Suppressor macrophage treated with lipopolysaccharide for 1 hour (primary cell): ENCODE measurements at regions not wholly inside any gene's neighbourhood (a gene's known extent, or its start where the extent isn't known, plus 50 kb on each side); places are given as distances from the start of the nearest gene placed in this dataset.
A peak's percentile ranks its signal among the peaks of the same experiment; 100 is the strongest.
"Not testable (repeated sequence)": the region's sequence is repeated elsewhere in the genome, so short reads cannot be mapped to it uniquely, and the experiment has no call there.

Experiments used
- DNase-seq, 3 donors: peaks; one replicate each; pipeline ENCODE4 v3.0.0-alpha.2; 2020 to 2022

DNA sequence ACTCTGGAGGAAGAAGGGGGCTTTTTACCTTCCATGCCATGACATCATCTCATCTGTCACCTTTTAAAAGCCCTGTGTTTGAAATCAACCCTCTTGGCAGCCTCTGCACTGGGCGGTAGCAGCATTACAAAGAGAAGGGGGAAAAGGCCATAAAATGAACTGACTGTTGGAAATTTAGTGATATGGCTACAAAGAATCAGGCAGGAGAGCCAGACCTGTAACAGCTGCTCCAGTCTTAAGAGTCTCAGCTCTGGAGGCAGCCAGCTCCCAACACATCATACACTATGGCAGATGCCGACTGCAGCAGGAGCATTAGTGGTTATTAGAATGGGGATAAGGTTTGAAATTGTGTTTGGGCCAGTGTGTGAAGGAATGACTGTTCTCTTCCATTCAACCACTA is 257.5 kb downstream of the DMAC1 start:
- DNase-seq, result no peak

DNA sequence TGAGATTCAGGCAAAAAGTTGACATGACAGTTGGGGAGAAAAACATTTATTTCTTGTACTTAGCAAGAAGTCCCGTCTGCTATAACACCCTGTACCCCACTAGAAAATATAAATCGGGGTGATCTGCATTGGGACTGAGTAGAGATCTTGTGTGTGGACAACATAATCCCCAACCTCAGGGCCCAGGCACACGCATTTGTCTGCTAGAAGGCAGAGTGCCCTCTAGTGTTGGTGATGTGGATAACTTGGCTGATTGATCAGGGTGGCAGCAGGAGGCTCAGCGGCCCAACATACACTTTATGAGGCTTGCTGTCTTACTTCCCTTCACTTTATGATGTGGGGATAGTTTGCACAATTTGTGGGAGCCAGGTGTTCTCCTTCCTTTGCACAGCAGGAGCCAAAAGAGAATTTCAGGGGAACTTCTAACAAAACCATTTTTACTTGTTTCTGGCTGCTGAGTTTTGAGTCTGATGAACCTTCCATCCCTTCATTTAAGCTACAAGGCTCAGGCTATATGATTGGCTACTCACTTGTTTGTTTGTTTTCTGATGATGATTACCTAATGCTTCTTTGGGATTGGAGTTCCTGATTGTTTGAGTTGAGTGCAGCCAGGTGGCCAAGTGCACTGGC is 263.2 kb downstream of the DMAC1 start:
- peak; percentile 55 to 74 (median 67) for DNase-seq

DNA sequence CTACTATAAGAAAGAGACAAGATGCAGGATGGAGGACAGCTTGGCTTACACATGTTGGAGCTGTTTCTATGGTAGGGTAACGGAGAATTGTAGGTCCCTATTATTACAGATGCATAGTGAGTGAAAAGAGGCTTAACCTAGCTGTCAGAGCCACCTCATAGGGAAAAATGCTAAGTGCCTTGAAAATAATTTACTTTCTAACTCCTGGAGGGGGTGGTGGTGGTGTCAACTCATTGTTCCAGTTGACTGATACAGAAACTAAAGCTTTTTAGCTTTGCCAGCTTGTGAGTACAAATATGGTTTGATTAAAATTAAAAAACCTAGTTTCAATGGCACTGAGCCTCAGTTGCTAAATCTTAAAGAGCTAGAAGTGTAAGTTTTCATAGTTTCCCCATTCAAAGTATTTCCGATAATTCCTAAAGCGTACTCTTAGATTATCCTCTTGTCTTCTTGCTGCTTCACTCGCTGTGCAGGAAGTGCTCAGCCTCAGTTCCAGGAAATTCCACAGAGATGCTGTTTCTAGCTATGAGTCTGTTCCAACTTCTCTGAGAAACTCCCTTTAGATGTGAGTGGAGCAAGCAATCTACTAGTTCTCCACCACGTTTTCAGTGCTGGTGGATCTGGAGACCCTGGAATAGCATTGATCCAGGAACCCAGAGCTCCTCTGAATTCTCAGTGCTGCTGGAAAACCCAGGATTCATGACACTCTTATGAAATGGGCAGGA is 265.2 kb downstream of the DMAC1 start:
- no peak for DNase-seq

DNA sequence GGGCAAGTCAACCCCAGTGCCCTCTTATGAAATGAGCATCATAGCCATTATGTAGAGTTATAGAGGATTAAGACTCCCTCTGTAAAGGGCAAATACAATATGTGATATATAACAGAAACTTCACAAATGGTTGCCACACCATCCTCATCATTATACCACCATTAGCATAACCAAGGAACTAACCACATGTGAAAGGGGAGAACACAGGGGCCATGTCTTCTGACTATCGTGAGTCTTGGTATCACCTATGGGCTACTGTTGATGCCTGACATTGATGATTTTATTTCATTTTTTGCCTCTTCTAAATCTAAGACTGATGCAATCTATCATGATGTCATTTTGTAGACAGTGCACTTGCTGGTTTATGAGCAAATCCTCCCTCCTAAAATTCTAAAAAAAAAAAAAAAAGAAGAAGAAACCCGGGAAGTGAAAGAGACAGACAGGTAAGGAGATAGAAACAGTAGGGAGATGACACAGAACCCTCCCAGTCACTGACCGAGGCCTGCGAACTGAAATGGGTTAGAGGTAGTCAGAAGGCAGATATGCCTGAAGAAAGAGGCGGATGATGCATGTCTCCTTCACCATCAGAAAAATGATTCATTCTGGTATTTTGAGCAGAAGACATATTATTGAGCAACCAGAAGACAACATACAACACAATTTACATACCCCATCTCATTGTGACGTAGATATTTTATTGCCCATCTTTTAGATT is 266.0 kb downstream of the DMAC1 start:
- DNase-seq, result no peak

DNA sequence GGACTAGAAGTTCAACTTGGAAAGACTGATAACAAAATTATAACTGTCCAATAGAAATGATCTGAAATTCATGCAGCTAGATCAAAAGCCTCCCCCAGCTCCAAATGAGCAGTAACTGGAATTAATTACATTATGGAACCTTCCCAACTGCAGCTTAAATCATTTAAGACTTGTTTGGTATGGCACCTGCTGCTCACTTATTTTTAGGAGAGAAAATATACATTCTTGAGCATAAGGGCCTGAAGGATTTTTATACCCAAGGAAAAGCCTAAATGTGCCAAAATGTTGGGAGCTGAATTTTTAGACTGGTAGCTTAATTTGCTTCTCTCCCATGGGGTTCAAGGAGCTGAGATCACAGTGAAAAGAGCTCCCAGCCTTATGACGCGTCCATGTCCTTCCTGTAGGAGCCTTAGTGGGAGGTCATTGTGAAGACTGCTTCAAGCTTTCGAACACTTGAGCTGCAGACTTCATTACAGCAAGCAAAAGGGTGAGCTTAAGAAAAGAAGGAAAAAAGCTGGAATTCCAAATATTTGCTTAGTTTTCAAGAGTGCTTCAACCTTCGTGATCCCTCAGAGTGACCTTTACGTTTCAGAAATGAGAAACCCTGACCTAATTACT is 276.0 kb downstream of the DMAC1 start:
- no peak for DNase-seq

DNA sequence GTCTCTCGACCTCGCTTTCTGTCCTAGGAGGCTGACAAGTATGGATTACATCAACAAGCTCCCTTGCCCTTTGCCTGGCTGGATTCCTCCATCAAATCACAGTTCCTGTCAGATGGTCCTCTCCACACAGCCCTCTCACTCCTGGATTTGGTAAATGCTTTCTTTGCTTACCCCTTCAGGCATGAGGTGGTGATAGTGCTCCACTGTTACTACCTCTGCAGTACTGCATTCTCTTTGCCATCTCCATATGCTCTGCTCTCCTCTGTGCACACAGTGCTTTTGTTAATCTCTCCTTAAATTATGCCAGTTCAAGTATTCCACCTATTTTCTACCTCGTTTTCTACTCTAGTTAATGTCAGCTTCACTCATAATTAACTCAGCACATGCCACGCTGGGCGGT is 279.2 kb downstream of the DMAC1 start:
- DNase-seq, result no peak

DNA sequence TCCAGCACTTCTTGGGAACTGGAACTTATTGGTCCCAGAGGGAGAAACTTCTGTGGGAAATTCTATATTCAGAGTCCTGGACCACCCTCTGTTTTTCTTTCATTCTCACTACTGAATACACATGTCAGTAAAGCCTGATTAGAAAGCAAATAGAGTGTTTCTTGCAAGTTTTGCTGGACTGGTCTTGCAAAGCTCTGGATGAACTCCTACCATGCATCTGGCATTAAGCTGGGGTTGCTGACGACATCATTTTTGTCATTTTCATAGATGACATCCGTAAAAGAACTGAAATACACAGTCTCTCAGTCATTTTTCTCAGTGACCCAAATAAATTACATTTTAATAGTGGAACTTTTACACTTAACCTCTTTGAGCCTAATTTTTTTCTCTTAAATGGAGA is 283.2 kb downstream of the DMAC1 start:
- no peak for DNase-seq

GRCh38 chr9:7510199-7510598 is 289.4 kb downstream of the DMAC1 start:
- no peak for DNase-seq

DNA sequence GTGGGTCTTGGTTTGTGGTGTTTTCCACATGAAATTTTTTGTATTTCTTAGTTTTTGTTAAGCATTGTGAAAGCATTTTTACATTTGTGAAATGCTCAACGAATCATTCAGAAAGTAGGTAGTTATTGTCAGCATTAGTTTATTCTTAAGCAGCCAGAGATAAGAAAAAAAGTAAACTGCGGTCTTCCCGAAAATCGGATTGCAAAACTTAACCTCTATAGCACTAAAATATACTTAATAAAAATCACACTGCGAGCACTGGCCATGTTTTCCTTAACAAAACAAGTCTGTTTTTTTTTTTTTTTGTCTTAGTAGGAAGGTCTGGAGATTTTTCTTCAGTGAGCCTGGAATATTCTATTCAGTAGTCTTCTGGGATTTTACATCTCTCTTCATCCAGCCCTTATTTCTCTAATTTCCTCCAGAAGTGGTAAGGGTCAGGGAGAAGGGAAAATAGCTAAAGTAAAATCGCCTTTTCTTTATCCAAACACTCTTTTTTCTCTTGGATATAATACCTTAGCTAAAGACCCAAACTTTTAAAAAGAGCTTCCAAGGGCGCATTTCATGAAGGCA is 289.9 kb downstream of the DMAC1 start:
- no peak for DNase-seq

- DNase-seq, result no peak
These were observed 291.1 kb downstream of the DMAC1 start for GRCh38 chr9:7508516-7508915.

DNA sequence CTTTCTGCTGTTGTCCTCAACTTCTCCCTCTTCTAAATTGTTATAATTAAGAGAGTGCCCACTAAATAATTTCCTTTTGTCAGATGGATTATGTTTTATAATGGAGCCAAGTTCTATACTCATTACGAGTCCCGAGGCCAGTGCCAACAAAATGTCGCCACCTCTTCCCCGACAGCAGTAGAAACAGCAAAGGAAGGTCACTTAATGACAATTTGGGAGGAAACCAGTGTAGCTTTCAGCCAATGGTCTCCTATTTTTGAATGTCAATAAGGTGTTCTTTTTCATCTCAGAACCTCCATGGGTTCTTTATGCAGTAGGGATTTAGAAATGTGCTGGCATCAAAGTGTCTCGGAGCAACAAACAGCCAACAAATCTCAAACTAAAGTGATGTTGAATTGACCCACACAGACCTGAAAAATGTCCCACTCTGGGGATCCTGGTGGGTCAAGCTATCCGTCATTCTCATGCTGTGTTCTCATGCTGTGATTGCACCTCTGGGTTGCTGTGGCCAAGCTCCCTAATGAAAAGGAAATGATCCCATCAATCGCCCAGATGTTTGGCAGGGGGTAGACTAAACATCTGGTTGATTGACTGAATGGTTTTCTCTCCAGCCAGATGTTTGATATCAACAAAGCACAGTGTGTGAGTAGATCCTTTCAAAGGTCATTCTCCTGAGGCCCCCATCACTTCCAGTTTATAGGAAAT is 291.9 kb downstream of the DMAC1 start:
- DNase-seq, result no peak

DNA sequence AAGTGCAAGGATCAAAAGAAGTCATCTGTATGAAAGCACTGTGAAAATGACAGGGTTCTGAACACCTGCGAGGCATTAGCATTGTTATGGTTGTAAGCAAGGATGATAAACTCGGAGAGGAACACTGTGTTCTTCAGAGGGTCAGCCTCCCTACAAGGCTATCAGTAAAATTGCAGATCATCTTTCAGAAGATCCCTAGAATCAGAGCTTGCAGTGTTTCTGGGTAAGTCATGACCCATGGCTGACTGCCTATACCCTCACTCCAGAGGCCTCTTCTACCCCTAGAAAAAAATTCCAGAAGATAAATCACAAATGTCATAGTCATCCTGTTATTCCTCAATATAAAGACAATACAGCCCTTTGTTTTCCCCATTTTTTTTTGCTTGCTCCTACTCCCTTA is 292.6 kb downstream of the DMAC1 start:
- DNase-seq, result no peak

DNA sequence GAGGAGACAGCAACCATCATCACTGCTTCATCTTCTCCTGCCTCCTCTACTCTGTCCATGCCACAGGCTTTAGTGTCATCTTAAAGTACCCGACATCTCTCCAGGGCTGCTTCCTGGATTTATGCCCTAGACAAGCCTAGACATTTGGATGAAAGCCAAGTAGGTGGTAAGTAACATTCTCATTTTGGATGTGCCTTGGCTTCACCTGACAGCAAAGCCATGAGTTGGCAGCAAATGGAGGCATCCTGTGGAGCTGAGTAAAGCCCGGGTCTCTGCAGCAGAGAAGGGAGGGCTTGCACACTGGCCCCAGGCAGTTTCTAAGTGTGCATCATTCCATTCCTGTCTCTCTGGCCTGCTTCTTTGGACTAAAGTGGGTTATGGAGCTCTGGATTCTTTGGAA is 299.1 kb downstream of the DMAC1 start:
- DNase-seq, result no peak

- DNase-seq, result no peak
These were observed 307.9 kb downstream of the DMAC1 start for GRCh38 chr9:7491641-7492040.

DNA sequence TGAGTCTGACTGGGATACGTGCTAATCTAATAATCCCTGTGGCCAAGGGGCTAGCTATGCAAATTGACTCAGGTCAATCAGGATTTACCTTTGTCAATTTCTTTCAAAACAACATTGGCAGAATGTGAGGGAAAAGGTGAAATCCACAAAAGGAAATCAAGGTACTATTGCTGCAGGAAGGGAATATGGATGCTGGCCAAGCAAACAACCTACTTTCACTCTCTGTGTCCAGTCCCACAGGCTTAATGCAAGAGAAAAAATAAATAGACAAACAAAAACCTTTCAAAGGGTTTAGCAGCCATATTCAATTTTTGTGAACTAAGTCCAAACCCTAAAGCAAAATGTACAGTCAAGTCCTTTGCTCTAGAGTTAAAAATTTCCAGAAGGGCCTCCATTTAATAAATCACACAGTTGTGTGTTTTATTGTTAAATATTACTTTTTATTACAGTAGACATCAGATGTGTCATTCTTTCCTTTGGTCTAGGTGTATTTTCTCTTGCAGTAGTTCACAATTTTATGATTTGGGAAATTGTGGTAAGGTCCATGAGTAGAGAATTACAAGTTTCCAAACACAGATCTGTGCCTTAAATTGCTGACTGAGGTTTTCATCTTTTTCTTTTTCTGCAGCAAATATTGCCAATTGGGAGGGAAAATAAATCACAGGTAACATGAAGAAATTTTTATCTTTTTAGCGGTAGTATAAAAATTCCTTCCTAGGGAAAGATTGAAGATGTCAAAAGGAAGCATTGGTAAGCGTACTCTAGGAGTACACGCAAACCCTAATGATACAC is 309.1 kb downstream of the DMAC1 start:
- no peak for DNase-seq

- DNase-seq, result no peak
These were observed 310.5 kb downstream of the DMAC1 start for GRCh38 chr9:7489036-7489435.

GRCh38 chr9:7484014-7484413 is 315.6 kb downstream of the DMAC1 start:
- DNase-seq, result not testable (repeated sequence)

DNA sequence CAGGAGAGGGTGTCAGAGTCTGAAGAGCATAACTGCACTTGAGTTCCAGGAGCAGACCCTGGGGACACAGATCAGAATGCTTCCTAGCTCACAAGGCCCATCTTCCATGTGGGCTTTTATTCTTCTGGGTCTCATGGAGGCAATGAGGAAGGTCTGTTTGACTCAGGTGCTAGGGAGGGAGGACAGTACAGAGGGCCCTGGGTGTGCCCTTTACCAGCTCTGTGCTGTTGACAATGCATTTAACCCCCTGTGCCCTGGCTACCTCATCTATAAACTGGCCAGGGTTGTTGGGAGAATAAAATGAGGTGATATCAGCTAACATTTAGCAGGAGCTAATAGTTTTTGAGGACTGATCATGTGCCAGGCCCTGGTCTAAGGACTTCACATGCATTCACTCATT is 318.0 kb downstream of the DMAC1 start:
- DNase-seq, result no peak

DNA sequence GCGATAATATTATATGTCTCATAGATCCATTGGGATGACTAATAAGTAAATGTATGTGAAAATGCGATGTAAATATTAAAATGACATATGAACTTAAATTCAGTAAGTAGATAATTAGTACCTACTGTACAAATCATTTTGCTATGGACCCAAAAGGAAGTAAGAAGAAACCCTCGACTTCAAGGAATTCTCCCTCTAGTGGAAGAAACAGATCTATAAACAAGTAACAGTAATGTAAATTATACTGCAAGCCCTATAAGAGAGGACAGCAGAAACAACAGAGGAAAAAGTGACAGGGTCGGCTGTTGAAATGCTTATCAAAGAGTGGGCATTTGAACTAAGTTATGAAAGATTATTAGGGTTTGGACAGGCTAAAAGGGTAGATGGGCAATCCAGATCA is 320.3 kb downstream of the DMAC1 start:
- DNase-seq, result peak in 1 of 3 donors; percentile 6

DNA sequence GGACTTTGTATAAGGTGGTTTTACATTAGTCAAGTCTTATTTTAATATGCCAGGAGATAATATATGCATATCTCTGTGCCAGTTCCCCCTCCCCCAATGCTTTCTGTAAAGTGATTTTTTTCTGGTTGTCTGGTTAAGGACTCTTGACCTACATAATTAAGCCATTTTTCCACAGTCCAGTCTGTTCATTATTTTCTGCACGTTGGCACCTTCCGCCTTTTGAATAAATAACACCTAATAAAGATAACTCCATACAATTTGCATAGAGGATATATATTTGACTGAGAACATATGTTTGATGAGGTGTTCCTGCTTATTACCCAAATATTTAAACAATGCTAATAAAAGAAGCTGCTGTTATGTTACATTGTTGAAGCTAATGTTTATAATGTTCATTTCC is 320.9 kb downstream of the DMAC1 start:
- no peak for DNase-seq

GRCh38 chr9:7467186-7467585 is 332.4 kb downstream of the DMAC1 start:
- DNase-seq, result no peak

DNA sequence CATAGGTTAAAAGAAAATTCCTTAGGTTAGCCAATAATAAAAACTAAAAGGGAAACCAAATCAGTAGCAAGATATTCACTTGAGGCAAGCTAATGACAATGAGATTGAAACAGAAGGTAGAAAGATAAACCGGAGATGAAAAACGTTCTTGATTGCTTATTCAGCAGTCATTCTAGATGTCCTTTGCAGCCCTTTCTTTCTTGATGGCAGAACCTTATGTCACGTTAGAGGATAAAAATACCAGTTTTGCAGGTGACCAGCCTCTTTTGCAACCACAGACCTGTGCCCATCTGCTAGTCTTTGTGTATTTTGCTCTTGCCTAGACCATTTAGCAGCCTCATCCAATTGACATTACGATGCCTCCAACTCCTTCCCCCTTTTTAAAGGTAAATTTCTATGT is 337.8 kb downstream of the DMAC1 start:
- DNase-seq, result no peak
